ENCODE measurements at regions not wholly inside any gene's neighbourhood (a gene's known extent, or its start where the extent isn't known, plus 50 kb on each side); places are given as distances from the start of the nearest gene placed in this dataset.
"Not testable (repeated sequence)": the region's sequence is repeated elsewhere in the genome, so short reads cannot be mapped to it uniquely, and the experiment has no call there.

- Mint-ChIP-seq H3K4me1 (no peaks in the 10 kb centered on the region), H3K9me3 (peaks cover 0 to 4% (median 0%) of the 10 kb centered on the region in 6 donors), H3K36me3 (no peaks in the 10 kb centered on the region), H3K27me3 (ENCODE audit: low read depth in 3 of 3) (peaks cover 0 to 2% (median 0%) of the 10 kb centered on the region in 3 donors), H3K27ac (no peak overlapping the region), H3K4me3 (no peak overlapping the region)
- no peak for DNase-seq
Measured at GRCh38 chr5:124195411-124195810, 551.0 kb downstream of the ZNF608 start.

GRCh38 chr5:124194282-124194681, 552.2 kb downstream of the ZNF608 start:
- no peak overlapping the region for H3K27ac Mint-ChIP-seq
- peaks cover 0 to 4% (median 0%) of the 10 kb centered on the region in 6 donors for H3K9me3 Mint-ChIP-seq
- no peak overlapping the region for H3K4me3 Mint-ChIP-seq
- peaks cover 0 to 4% (median 0%) of the 10 kb centered on the region in 3 donors for H3K27me3 Mint-ChIP-seq (ENCODE audit: low read depth in 3 of 3)
- no peaks in the 10 kb centered on the region for H3K4me1 Mint-ChIP-seq
- DNase-seq, result no peak
- no peaks in the 10 kb centered on the region for H3K36me3 Mint-ChIP-seq

- H3K27ac Mint-ChIP-seq, result no peak overlapping the region
- no peaks in the 10 kb centered on the region for H3K4me1 Mint-ChIP-seq
Measured at GRCh38 chr5:124193371-124193789, 553.1 kb downstream of the ZNF608 start.

GRCh38 chr5:124192716-124193115, 553.7 kb downstream of the ZNF608 start:
- no peak overlapping the region for H3K27ac Mint-ChIP-seq
- H3K27me3 Mint-ChIP-seq (ENCODE audit: low read depth in 3 of 3), result peaks cover 0 to 2% (median 0%) of the 10 kb centered on the region in 3 donors
- H3K4me3 Mint-ChIP-seq, result no peak overlapping the region
- H3K4me1 Mint-ChIP-seq, result no peaks in the 10 kb centered on the region
- DNase-seq, result no peak
- peaks cover 0 to 4% (median 0%) of the 10 kb centered on the region in 6 donors for H3K9me3 Mint-ChIP-seq
- no peaks in the 10 kb centered on the region for H3K36me3 Mint-ChIP-seq

More at GRCh38 chr5:124193371-124193789, 553.1 kb downstream of the ZNF608 start:
- peaks cover 0 to 4% (median 0%) of the 10 kb centered on the region in 6 donors for H3K9me3 Mint-ChIP-seq
- H3K36me3 Mint-ChIP-seq, result no peaks in the 10 kb centered on the region
- peaks cover 0 to 4% (median 0%) of the 10 kb centered on the region in 3 donors for H3K27me3 Mint-ChIP-seq (ENCODE audit: low read depth in 3 of 3)
- no peak overlapping the region for H3K4me3 Mint-ChIP-seq
- no peak for DNase-seq

GRCh38 chr5:124185716-124186115, 560.7 kb downstream of the ZNF608 start:
- no peak overlapping the region for H3K4me3 Mint-ChIP-seq
- H3K4me1 Mint-ChIP-seq, result no peaks in the 10 kb centered on the region
- peaks cover 0 to 7% (median 2%) of the 10 kb centered on the region in 6 donors for H3K9me3 Mint-ChIP-seq
- no peak overlapping the region for H3K27ac Mint-ChIP-seq
- H3K36me3 Mint-ChIP-seq, result no peaks in the 10 kb centered on the region
- no peak for DNase-seq
- peaks cover 0 to 3% (median 2%) of the 10 kb centered on the region in 3 donors for H3K27me3 Mint-ChIP-seq (ENCODE audit: low read depth in 3 of 3)

- no peak overlapping the region for H3K27ac Mint-ChIP-seq
- no peak overlapping the region for H3K4me3 Mint-ChIP-seq
- H3K36me3 Mint-ChIP-seq, result no peaks in the 10 kb centered on the region
- no peaks in the 10 kb centered on the region for H3K4me1 Mint-ChIP-seq
- peaks cover 0 to 3% (median 0%) of the 10 kb centered on the region in 3 donors for H3K27me3 Mint-ChIP-seq (ENCODE audit: low read depth in 3 of 3)
- H3K9me3 Mint-ChIP-seq, result peaks cover 0 to 16% (median 3%) of the 10 kb centered on the region in 6 donors
- no peak for DNase-seq
Measured at GRCh38 chr5:124182133-124182532, 564.3 kb downstream of the ZNF608 start.

- DNase-seq, result no peak
- Mint-ChIP-seq H3K4me1 (no peaks in the 10 kb centered on the region), H3K4me3 (no peak overlapping the region), H3K36me3 (no peaks in the 10 kb centered on the region), H3K27me3 (ENCODE audit: low read depth in 3 of 3) (peaks cover 0 to 3% (median 0%) of the 10 kb centered on the region in 3 donors), H3K9me3 (peaks cover 0 to 16% (median 4%) of the 10 kb centered on the region in 6 donors), H3K27ac (no peak overlapping the region)
Measured at GRCh38 chr5:124180875-124181461, 565.5 kb downstream of the ZNF608 start.

GRCh38 chr5:124180299-124180874, 566.1 kb downstream of the ZNF608 start:
- Mint-ChIP-seq H3K27me3 (ENCODE audit: low read depth in 3 of 3) (peaks cover 0 to 3% (median 0%) of the 10 kb centered on the region in 3 donors), H3K4me3 (no peak overlapping the region), H3K4me1 (no peaks in the 10 kb centered on the region), H3K36me3 (no peaks in the 10 kb centered on the region), H3K27ac (no peak overlapping the region), H3K9me3 (peaks cover 0 to 16% (median 4%) of the 10 kb centered on the region in 6 donors)
- no peak for DNase-seq

- no peak overlapping the region for H3K4me3 Mint-ChIP-seq
- no peaks in the 10 kb centered on the region for H3K36me3 Mint-ChIP-seq
- no peaks in the 10 kb centered on the region for H3K4me1 Mint-ChIP-seq
- peaks cover 0 to 3% (median 0%) of the 10 kb centered on the region in 3 donors for H3K27me3 Mint-ChIP-seq (ENCODE audit: low read depth in 3 of 3)
- H3K9me3 Mint-ChIP-seq, result peaks cover 0 to 16% (median 4%) of the 10 kb centered on the region in 6 donors
- DNase-seq, result no peak
- H3K27ac Mint-ChIP-seq, result no peak overlapping the region
Measured at GRCh38 chr5:124179819-124180218, 566.6 kb downstream of the ZNF608 start.

GRCh38 chr5:124178050-124178449, 568.4 kb downstream of the ZNF608 start:
- no peak overlapping the region for H3K27ac Mint-ChIP-seq

GRCh38 chr5:124176692-124177091, 569.7 kb downstream of the ZNF608 start:
- H3K9me3 Mint-ChIP-seq, result peaks cover 0 to 20% (median 4%) of the 10 kb centered on the region in 6 donors
- no peaks in the 10 kb centered on the region for H3K36me3 Mint-ChIP-seq
- H3K4me3 Mint-ChIP-seq, result no peak overlapping the region
- H3K27ac Mint-ChIP-seq, result no peak overlapping the region
- H3K4me1 Mint-ChIP-seq, result no peaks in the 10 kb centered on the region
- DNase-seq, result no peak
- H3K27me3 Mint-ChIP-seq (ENCODE audit: low read depth in 3 of 3), result no peaks in the 10 kb centered on the region

More at GRCh38 chr5:124178050-124178449, 568.4 kb downstream of the ZNF608 start:
- peaks cover 0 to 18% (median 3%) of the 10 kb centered on the region in 6 donors for H3K9me3 Mint-ChIP-seq
- DNase-seq, result no peak
- peaks cover 0 to 3% (median 0%) of the 10 kb centered on the region in 3 donors for H3K27me3 Mint-ChIP-seq (ENCODE audit: low read depth in 3 of 3)
- H3K4me1 Mint-ChIP-seq, result no peaks in the 10 kb centered on the region
- H3K36me3 Mint-ChIP-seq, result no peaks in the 10 kb centered on the region
- H3K4me3 Mint-ChIP-seq, result no peak overlapping the region

GRCh38 chr5:124173386-124173785, 573.1 kb downstream of the ZNF608 start:
- Mint-ChIP-seq H3K4me1 (no peaks in the 10 kb centered on the region), H3K27me3 (ENCODE audit: low read depth in 3 of 3) (no peaks in the 10 kb centered on the region), H3K9me3 (peaks cover 0 to 26% (median 6%) of the 10 kb centered on the region in 6 donors), H3K27ac (no peak overlapping the region), H3K4me3 (no peak overlapping the region), H3K36me3 (no peaks in the 10 kb centered on the region)
- no peak for DNase-seq

GRCh38 chr5:124172389-124173003, 573.9 kb downstream of the ZNF608 start:
- H3K4me1 Mint-ChIP-seq, result no peaks in the 10 kb centered on the region
- H3K36me3 Mint-ChIP-seq, result no peaks in the 10 kb centered on the region
- DNase-seq, result no peak
- H3K27me3 Mint-ChIP-seq (ENCODE audit: low read depth in 3 of 3), result peaks cover 0 to 2% (median 0%) of the 10 kb centered on the region in 3 donors
- H3K9me3 Mint-ChIP-seq, result peaks cover 0 to 32% (median 5%) of the 10 kb centered on the region in 6 donors
- no peak overlapping the region for H3K27ac Mint-ChIP-seq
- no peak overlapping the region for H3K4me3 Mint-ChIP-seq

GRCh38 chr5:124168093-124168492, 578.3 kb downstream of the ZNF608 start:
- not testable (repeated sequence) for DNase-seq; H3K4me3 Mint-ChIP-seq; H3K27ac Mint-ChIP-seq; H3K27me3 Mint-ChIP-seq (ENCODE audit: low read depth in 3 of 3); H3K4me1 Mint-ChIP-seq; H3K36me3 Mint-ChIP-seq
- peaks cover 0 to 40% (median 7%) of the 10 kb centered on the region in 6 donors for H3K9me3 Mint-ChIP-seq

All from immature natural killer cell (primary cell).